Spinal cord (tissue), 9 donors: ENCODE measurements at regions not wholly inside any gene's neighbourhood (a gene's known extent, or its start where the extent isn't known, plus 50 kb on each side); places are given as distances from the start of the nearest gene placed in this dataset.
"Not testable (repeated sequence)": the region's sequence is repeated elsewhere in the genome, so short reads cannot be mapped to it uniquely, and the experiment has no call there.

ENCODE experiments used
- DNase-seq, 6 donors: peaks; one replicate each; pipeline versions ENCODE4 v3.0.0 to v3.0.0-alpha.2; 2013 to 2015; ENCODE audit warnings: low spot score in 6 of 6, low read depth in 4 of 6
- H3K27ac ChIP-seq: one replicate; pipeline ENCODE4 v1.5.1; 2013; ENCODE audit warnings: low read depth, low read length, control low read depth
- H3K27me3 ChIP-seq: one replicate; pipeline ENCODE4 v1.6.1; 2013; ENCODE audit warnings: low read length; ENCODE audit not compliant: control insufficient read depth, insufficient read depth
- H3K36me3 ChIP-seq: one replicate; pipeline ENCODE4 v1.6.1; 2013; ENCODE audit warnings: low read length; ENCODE audit not compliant: control insufficient read depth, insufficient read depth
- H3K4me1 ChIP-seq: one replicate; pipeline ENCODE4 v1.6.1; 2013; ENCODE audit warnings: low read length; ENCODE audit not compliant: control insufficient read depth, insufficient read depth
- H3K4me3 ChIP-seq: one replicate; pipeline ENCODE4 v1.5.1; 2013; ENCODE audit warnings: low read depth, low read length, control low read depth
- H3K9me3 ChIP-seq: one replicate; pipeline ENCODE4 v1.6.1; 2013; ENCODE audit warnings: low read length; ENCODE audit not compliant: control insufficient read depth, insufficient read depth
- WGBS: methylation state at CpG from one replicate; pipeline ENCODE4 v1.1.5; 2013; ENCODE audit warnings: missing lambda C conversion rate; ENCODE audit not compliant: insufficient coverage; 5-methylcytosine and 5-hydroxymethylcytosine counted together
- donor health status: healthy.

GRCh38 chr7:112540839-112541577, 60.2 kb downstream of the LSMEM1 start:
- DNase-seq, result no peak
- Histone ChIP-seq H3K4me1 (no peaks in the 10 kb centered on the region), H3K4me3 (no peak overlapping the region), H3K27ac (no peak overlapping the region), H3K9me3 (no peaks in the 10 kb centered on the region), H3K27me3 (no peaks in the 10 kb centered on the region), H3K36me3 (no peaks in the 10 kb centered on the region)
- 100% methylated on average over 1 of the region's 6 CpGs for WGBS

GRCh38 chr7:112546723-112547513, 66.1 kb downstream of the LSMEM1 start:
- Histone ChIP-seq H3K4me1 (no peaks in the 10 kb centered on the region), H3K9me3 (no peaks in the 10 kb centered on the region), H3K4me3 (no peak overlapping the region), H3K27ac (no peak overlapping the region), H3K36me3 (no peaks in the 10 kb centered on the region), H3K27me3 (no peaks in the 10 kb centered on the region)
- DNase-seq, result no peak
- WGBS, result 94% methylated on average over 25 of the region's 25 CpGs

- no peak for DNase-seq
- Histone ChIP-seq H3K27me3 (no peaks in the 10 kb centered on the region), H3K27ac (no peak overlapping the region), H3K9me3 (no peaks in the 10 kb centered on the region), H3K4me1 (no peaks in the 10 kb centered on the region), H3K4me3 (no peak overlapping the region), H3K36me3 (no peaks in the 10 kb centered on the region)
- WGBS, result 100% methylated on average over 1 of the region's 2 CpGs
These were observed 67.1 kb downstream of the LSMEM1 start for GRCh38 chr7:112547916-112548315.

- no CpG with 5 or more reads among the region's 2 CpGs for WGBS
- no peaks in the 10 kb centered on the region for H3K36me3 ChIP-seq
- DNase-seq, result peak in 1 of 6 donors; percentile 30
These were observed 69.8 kb downstream of the LSMEM1 start for GRCh38 chr7:112550468-112551060.

GRCh38 chr7:112551521-112551920, 70.7 kb downstream of the LSMEM1 start:
- H3K4me3 ChIP-seq, H3K9me3 ChIP-seq, H3K36me3 ChIP-seq, H3K4me1 ChIP-seq, H3K27me3 ChIP-seq, H3K27ac ChIP-seq, DNase-seq: not testable (repeated sequence)
- 96% methylated on average over 6 of the region's 30 CpGs for WGBS

More at GRCh38 chr7:112550468-112551060, 69.8 kb downstream of the LSMEM1 start:
- Histone ChIP-seq H3K27me3 (no peaks in the 10 kb centered on the region), H3K9me3 (no peaks in the 10 kb centered on the region), H3K4me1 (no peaks in the 10 kb centered on the region), H3K27ac (no peak overlapping the region), H3K4me3 (no peak overlapping the region)

GRCh38 chr7:112554591-112554990, 73.8 kb downstream of the LSMEM1 start:
- no peaks in the 10 kb centered on the region for H3K27me3 ChIP-seq
- no peaks in the 10 kb centered on the region for H3K36me3 ChIP-seq
- no peaks in the 10 kb centered on the region for H3K4me1 ChIP-seq
- DNase-seq, result no peak
- H3K9me3 ChIP-seq, result no peaks in the 10 kb centered on the region
- H3K27ac ChIP-seq, result no peak overlapping the region
- H3K4me3 ChIP-seq, result no peak overlapping the region

- no peak overlapping the region for H3K27ac ChIP-seq
- H3K27me3 ChIP-seq, result no peaks in the 10 kb centered on the region
- WGBS, result no CpG with 5 or more reads among the region's 1 CpG
- no peaks in the 10 kb centered on the region for H3K9me3 ChIP-seq
- H3K36me3 ChIP-seq, result no peaks in the 10 kb centered on the region
- no peak overlapping the region for H3K4me3 ChIP-seq
- DNase-seq, result no peak
- H3K4me1 ChIP-seq, result no peaks in the 10 kb centered on the region
These were observed 75.8 kb downstream of the LSMEM1 start for GRCh38 chr7:112556633-112557032.

- H3K36me3 ChIP-seq, result no peaks in the 10 kb centered on the region
- no peak overlapping the region for H3K4me3 ChIP-seq
- no peaks in the 10 kb centered on the region for H3K9me3 ChIP-seq
- H3K27me3 ChIP-seq, result no peaks in the 10 kb centered on the region
- peak in 3 of 6 donors; percentile 12 to 87 (median 86) for DNase-seq
- H3K4me1 ChIP-seq, result no peaks in the 10 kb centered on the region
- no peak overlapping the region for H3K27ac ChIP-seq
- 13% methylated on average over 1 of the region's 8 CpGs for WGBS
These were observed 85.9 kb downstream of the LSMEM1 start for GRCh38 chr7:112566442-112567324.

- H3K36me3 ChIP-seq, result no peaks in the 10 kb centered on the region
- H3K4me3 ChIP-seq, result no peak overlapping the region
- no peaks in the 10 kb centered on the region for H3K4me1 ChIP-seq
- WGBS, result no CpG with 5 or more reads among the region's 2 CpGs
- no peaks in the 10 kb centered on the region for H3K27me3 ChIP-seq
- H3K9me3 ChIP-seq, result no peaks in the 10 kb centered on the region
- peak in 1 of 6 donors; percentile 5 for DNase-seq
- no peak overlapping the region for H3K27ac ChIP-seq
These were observed 86.6 kb downstream of the LSMEM1 start for GRCh38 chr7:112567388-112567787.
